ENCODE measurements at regions not wholly inside any gene's neighbourhood (a gene's known extent, or its start where the extent isn't known, plus 50 kb on each side); places are given as distances from the start of the nearest gene placed in this dataset.

- no peaks in the 10 kb centered on the region for H3K9me3 ChIP-seq (ENCODE audit: control insufficient read depth in 1 of 2, low read length in 2 of 2)
- no peaks in the 10 kb centered on the region for H3K36me3 ChIP-seq (ENCODE audit: control insufficient read depth in 1 of 2, insufficient read depth in 2 of 2, low read length in 2 of 2)
- no peaks in the 10 kb centered on the region for H3K4me1 ChIP-seq (ENCODE audit: control insufficient read depth in 1 of 2, insufficient read depth in 2 of 2, low read length in 2 of 2)
- H3K4me3 ChIP-seq (ENCODE audit: low read depth in 1 of 2, low read length in 2 of 2) = no peak overlapping the region
- H3K27me3 ChIP-seq (ENCODE audit: low read depth, low read length) = no peaks in the 10 kb centered on the region
- no peak overlapping the region for H3K27ac ChIP-seq (ENCODE audit: low read length)
These were observed 290.4 kb upstream of the POU3F1 start for GRCh38 chr1:38336961-38337360.

- H3K36me3 ChIP-seq (ENCODE audit: control insufficient read depth in 1 of 2, insufficient read depth in 2 of 2, low read length in 2 of 2) = no peaks in the 10 kb centered on the region
- no peaks in the 10 kb centered on the region for H3K27me3 ChIP-seq (ENCODE audit: low read depth, low read length)
- no peak overlapping the region for H3K4me3 ChIP-seq (ENCODE audit: low read depth in 1 of 2, low read length in 2 of 2)
- no peak overlapping the region for H3K27ac ChIP-seq (ENCODE audit: low read length)
- no peaks in the 10 kb centered on the region for H3K4me1 ChIP-seq (ENCODE audit: control insufficient read depth in 1 of 2, insufficient read depth in 2 of 2, low read length in 2 of 2)
- H3K9me3 ChIP-seq (ENCODE audit: control insufficient read depth in 1 of 2, low read length in 2 of 2) = no peaks in the 10 kb centered on the region
These were observed 289.8 kb upstream of the POU3F1 start for GRCh38 chr1:38336301-38336923.

- H3K36me3 ChIP-seq (ENCODE audit: control insufficient read depth in 1 of 2, insufficient read depth in 2 of 2, low read length in 2 of 2) = no peaks in the 10 kb centered on the region
- H3K4me3 ChIP-seq (ENCODE audit: low read depth in 1 of 2, low read length in 2 of 2) = no peak overlapping the region
- no peaks in the 10 kb centered on the region for H3K4me1 ChIP-seq (ENCODE audit: control insufficient read depth in 1 of 2, insufficient read depth in 2 of 2, low read length in 2 of 2)
- no peaks in the 10 kb centered on the region for H3K9me3 ChIP-seq (ENCODE audit: control insufficient read depth in 1 of 2, low read length in 2 of 2)
- H3K27ac ChIP-seq (ENCODE audit: low read length) = no peak overlapping the region
- no peaks in the 10 kb centered on the region for H3K27me3 ChIP-seq (ENCODE audit: low read depth, low read length)
These were observed 288.5 kb upstream of the POU3F1 start for GRCh38 chr1:38334930-38335592.

- no peaks in the 10 kb centered on the region for H3K9me3 ChIP-seq (ENCODE audit: control insufficient read depth in 1 of 2, low read length in 2 of 2)
- no peaks in the 10 kb centered on the region for H3K27me3 ChIP-seq (ENCODE audit: low read depth, low read length)
- no peaks in the 10 kb centered on the region for H3K4me1 ChIP-seq (ENCODE audit: control insufficient read depth in 1 of 2, insufficient read depth in 2 of 2, low read length in 2 of 2)
- H3K27ac ChIP-seq (ENCODE audit: low read length) = no peak overlapping the region
- no peaks in the 10 kb centered on the region for H3K36me3 ChIP-seq (ENCODE audit: control insufficient read depth in 1 of 2, insufficient read depth in 2 of 2, low read length in 2 of 2)
- no peak overlapping the region for H3K4me3 ChIP-seq (ENCODE audit: low read depth in 1 of 2, low read length in 2 of 2)
These were observed 286.2 kb upstream of the POU3F1 start for GRCh38 chr1:38332649-38333310.

GRCh38 chr1:38331496-38332210 lies 285.1 kb upstream of the POU3F1 start:
- no peak overlapping the region for H3K4me3 ChIP-seq (ENCODE audit: low read depth in 1 of 2, low read length in 2 of 2)
- H3K27me3 ChIP-seq (ENCODE audit: low read depth, low read length) = no peaks in the 10 kb centered on the region
- no peaks in the 10 kb centered on the region for H3K4me1 ChIP-seq (ENCODE audit: control insufficient read depth in 1 of 2, insufficient read depth in 2 of 2, low read length in 2 of 2)
- H3K36me3 ChIP-seq (ENCODE audit: control insufficient read depth in 1 of 2, insufficient read depth in 2 of 2, low read length in 2 of 2) = no peaks in the 10 kb centered on the region
- no peak overlapping the region for H3K27ac ChIP-seq (ENCODE audit: low read length)
- H3K9me3 ChIP-seq (ENCODE audit: control insufficient read depth in 1 of 2, low read length in 2 of 2) = no peaks in the 10 kb centered on the region

GRCh38 chr1:38330799-38331198 lies 284.2 kb upstream of the POU3F1 start:
- H3K4me1 ChIP-seq (ENCODE audit: control insufficient read depth in 1 of 2, insufficient read depth in 2 of 2, low read length in 2 of 2) = no peaks in the 10 kb centered on the region

GRCh38 chr1:38329644-38330043 lies 283.1 kb upstream of the POU3F1 start:
- no peak overlapping the region for H3K4me3 ChIP-seq (ENCODE audit: low read depth in 1 of 2, low read length in 2 of 2)
- H3K27me3 ChIP-seq (ENCODE audit: low read depth, low read length) = no peaks in the 10 kb centered on the region
- no peak overlapping the region for H3K27ac ChIP-seq (ENCODE audit: low read length)
- H3K4me1 ChIP-seq (ENCODE audit: control insufficient read depth in 1 of 2, insufficient read depth in 2 of 2, low read length in 2 of 2) = no peaks in the 10 kb centered on the region
- H3K36me3 ChIP-seq (ENCODE audit: control insufficient read depth in 1 of 2, insufficient read depth in 2 of 2, low read length in 2 of 2) = no peaks in the 10 kb centered on the region
- H3K9me3 ChIP-seq (ENCODE audit: control insufficient read depth in 1 of 2, low read length in 2 of 2) = peaks cover 4 to 5% of the 10 kb centered on the region in 2 donors

More at GRCh38 chr1:38330799-38331198, 284.2 kb upstream of the POU3F1 start:
- H3K27ac ChIP-seq (ENCODE audit: low read length) = no peak overlapping the region
- H3K27me3 ChIP-seq (ENCODE audit: low read depth, low read length) = no peaks in the 10 kb centered on the region
- H3K4me3 ChIP-seq (ENCODE audit: low read depth in 1 of 2, low read length in 2 of 2) = no peak overlapping the region
- no peaks in the 10 kb centered on the region for H3K9me3 ChIP-seq (ENCODE audit: control insufficient read depth in 1 of 2, low read length in 2 of 2)
- H3K36me3 ChIP-seq (ENCODE audit: control insufficient read depth in 1 of 2, insufficient read depth in 2 of 2, low read length in 2 of 2) = no peaks in the 10 kb centered on the region

- Histone ChIP-seq H3K9me3 (ENCODE audit: control insufficient read depth in 1 of 2, low read length in 2 of 2) (peaks cover 4 to 5% of the 10 kb centered on the region in 2 donors), H3K27me3 (ENCODE audit: low read depth, low read length) (no peaks in the 10 kb centered on the region), H3K4me1 (ENCODE audit: control insufficient read depth in 1 of 2, insufficient read depth in 2 of 2, low read length in 2 of 2) (no peaks in the 10 kb centered on the region), H3K27ac (ENCODE audit: low read length) (no peak overlapping the region), H3K4me3 (ENCODE audit: low read depth in 1 of 2, low read length in 2 of 2) (no peak overlapping the region), H3K36me3 (ENCODE audit: control insufficient read depth in 1 of 2, insufficient read depth in 2 of 2, low read length in 2 of 2) (no peaks in the 10 kb centered on the region)
These were observed 281.9 kb upstream of the POU3F1 start for GRCh38 chr1:38328278-38329035.

- Histone ChIP-seq H3K9me3 (ENCODE audit: control insufficient read depth in 1 of 2, low read length in 2 of 2) (peaks cover 4 to 5% of the 10 kb centered on the region in 2 donors), H3K27ac (ENCODE audit: low read length) (no peak overlapping the region)
These were observed 281.0 kb upstream of the POU3F1 start for GRCh38 chr1:38327559-38327973.

GRCh38 chr1:38326856-38327255 lies 280.3 kb upstream of the POU3F1 start:
- no peak overlapping the region for H3K4me3 ChIP-seq (ENCODE audit: low read depth in 1 of 2, low read length in 2 of 2)
- H3K9me3 ChIP-seq (ENCODE audit: control insufficient read depth in 1 of 2, low read length in 2 of 2) = peaks cover 4 to 5% of the 10 kb centered on the region in 2 donors
- H3K4me1 ChIP-seq (ENCODE audit: control insufficient read depth in 1 of 2, insufficient read depth in 2 of 2, low read length in 2 of 2) = no peaks in the 10 kb centered on the region
- H3K36me3 ChIP-seq (ENCODE audit: control insufficient read depth in 1 of 2, insufficient read depth in 2 of 2, low read length in 2 of 2) = no peaks in the 10 kb centered on the region
- H3K27ac ChIP-seq (ENCODE audit: low read length) = no peak overlapping the region
- H3K27me3 ChIP-seq (ENCODE audit: low read depth, low read length) = no peaks in the 10 kb centered on the region

More at GRCh38 chr1:38327559-38327973, 281.0 kb upstream of the POU3F1 start:
- no peaks in the 10 kb centered on the region for H3K36me3 ChIP-seq (ENCODE audit: control insufficient read depth in 1 of 2, insufficient read depth in 2 of 2, low read length in 2 of 2)
- no peak overlapping the region for H3K4me3 ChIP-seq (ENCODE audit: low read depth in 1 of 2, low read length in 2 of 2)
- no peaks in the 10 kb centered on the region for H3K27me3 ChIP-seq (ENCODE audit: low read depth, low read length)
- H3K4me1 ChIP-seq (ENCODE audit: control insufficient read depth in 1 of 2, insufficient read depth in 2 of 2, low read length in 2 of 2) = no peaks in the 10 kb centered on the region
